ENCODE measurements at regions not wholly inside any gene's neighbourhood (a gene's known extent, or its start where the extent isn't known, plus 50 kb on each side); places are given as distances from the start of the nearest gene placed in this dataset.

DNA sequence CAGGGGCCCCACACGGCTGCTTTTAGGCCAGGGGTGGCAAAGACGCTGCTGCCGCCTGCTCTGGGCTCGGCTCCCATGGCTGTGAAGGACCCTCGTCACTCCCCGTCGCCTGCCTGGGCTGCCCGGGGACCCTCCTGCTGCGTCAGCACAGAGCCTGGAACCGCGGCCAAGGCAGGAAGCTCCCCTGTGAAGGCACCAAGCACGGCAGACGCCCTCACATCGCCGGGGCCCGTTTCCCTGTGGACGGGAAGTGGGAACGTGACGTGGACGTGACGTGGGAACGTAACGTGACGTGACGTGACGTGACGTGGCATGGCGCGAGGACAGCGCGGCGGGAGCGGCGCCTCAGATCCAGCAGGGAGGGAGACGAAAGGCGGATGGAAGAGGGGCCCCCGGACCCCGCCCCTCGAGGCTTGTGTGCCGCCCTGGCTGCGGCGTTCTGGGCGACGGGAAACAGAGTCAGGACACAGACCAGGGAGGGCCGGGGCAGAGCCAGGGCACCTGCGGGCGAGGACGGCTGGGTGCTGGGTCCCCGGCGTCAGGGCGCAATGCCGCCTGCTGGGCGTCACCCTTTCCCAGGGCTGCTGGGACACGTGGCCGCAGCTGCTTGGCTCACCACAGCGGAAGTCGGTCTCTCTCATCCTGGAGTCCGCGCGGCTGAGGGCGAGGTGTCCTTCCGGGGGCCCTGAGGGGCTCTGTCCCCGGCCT lies 53.1 kb downstream of the MRPL36 start:
- TF ChIP-seq, protein P1, sequence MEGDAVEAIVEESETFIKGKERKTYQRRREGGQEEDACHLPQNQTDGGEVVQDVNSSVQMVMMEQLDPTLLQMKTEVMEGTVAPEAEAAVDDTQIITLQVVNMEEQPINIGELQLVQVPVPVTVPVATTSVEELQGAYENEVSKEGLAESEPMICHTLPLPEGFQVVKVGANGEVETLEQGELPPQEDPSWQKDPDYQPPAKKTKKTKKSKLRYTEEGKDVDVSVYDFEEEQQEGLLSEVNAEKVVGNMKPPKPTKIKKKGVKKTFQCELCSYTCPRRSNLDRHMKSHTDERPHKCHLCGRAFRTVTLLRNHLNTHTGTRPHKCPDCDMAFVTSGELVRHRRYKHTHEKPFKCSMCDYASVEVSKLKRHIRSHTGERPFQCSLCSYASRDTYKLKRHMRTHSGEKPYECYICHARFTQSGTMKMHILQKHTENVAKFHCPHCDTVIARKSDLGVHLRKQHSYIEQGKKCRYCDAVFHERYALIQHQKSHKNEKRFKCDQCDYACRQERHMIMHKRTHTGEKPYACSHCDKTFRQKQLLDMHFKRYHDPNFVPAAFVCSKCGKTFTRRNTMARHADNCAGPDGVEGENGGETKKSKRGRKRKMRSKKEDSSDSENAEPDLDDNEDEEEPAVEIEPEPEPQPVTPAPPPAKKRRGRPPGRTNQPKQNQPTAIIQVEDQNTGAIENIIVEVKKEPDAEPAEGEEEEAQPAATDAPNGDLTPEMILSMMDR (conservative IDR thresholded peaks at IDR 0.05), result no peak
- TF ChIP-seq EZH2 (IDR thresholded peaks at IDR 0.05; ENCODE audit: low read depth), result no peak

Data from PC-9 (cell line).